Kidney (tissue), 13 donors: ENCODE measurements at regions not wholly inside any gene's neighbourhood (a gene's known extent, or its start where the extent isn't known, plus 50 kb on each side); places are given as distances from the start of the nearest gene placed in this dataset.
"Not testable (repeated sequence)": the region's sequence is repeated elsewhere in the genome, so short reads cannot be mapped to it uniquely, and the experiment has no call there.

ENCODE experiments used
- DNase-seq, 5 donors: peaks; one replicate each; pipeline ENCODE4 v3.0.0-alpha.2; 2013 to 2020
- FAIRE-seq: peaks from 2 replicates; lab custom pipeline; 2012; peaks lifted over from hg19 to GRCh38; lab: Jason Lieb, UNC
- H3K27ac ChIP-seq, 2 donors: one replicate each; pipeline ENCODE4 v1.7.0; 2013; ENCODE audit warnings: low read depth in 2 of 2, low read length in 2 of 2, inconsistent platforms in 1 of 2
- H3K27me3 ChIP-seq: one replicate; pipeline ENCODE4 v1.7.1; 2013; ENCODE audit warnings: low read length, inconsistent platforms; ENCODE audit not compliant: control insufficient read depth, insufficient read depth
- H3K36me3 ChIP-seq, 3 donors: one replicate each; pipeline versions ENCODE4 v1.7.0 to v1.7.1; 2013; ENCODE audit warnings: low read length in 3 of 3, control low read depth in 1 of 3, inconsistent platforms in 1 of 3; ENCODE audit not compliant: insufficient read depth in 3 of 3, control insufficient read depth in 2 of 3
- H3K4me1 ChIP-seq, 3 donors: one replicate each; pipeline versions ENCODE4 v1.7.0 to v1.7.1; 2013; ENCODE audit warnings: low read length in 3 of 3, inconsistent platforms in 1 of 3, low read depth in 1 of 3; ENCODE audit not compliant: control insufficient read depth in 2 of 3, insufficient read depth in 2 of 3
- H3K4me3 ChIP-seq, 3 donors: one replicate each; pipeline versions ENCODE4 v1.7.0 to v1.8.1; 2013; ENCODE audit warnings: low read length in 3 of 3, control low read depth in 1 of 3, inconsistent platforms in 1 of 3
- H3K9ac ChIP-seq, 3 donors: one replicate each; pipeline versions ENCODE4 v1.7.0 to v1.7.1; 2013; ENCODE audit warnings: low read length in 3 of 3, control low read depth in 1 of 3, inconsistent platforms in 1 of 3
- H3K9me3 ChIP-seq, 3 donors: one replicate each; pipeline versions ENCODE4 v1.7.0 to v1.7.1; 2013; ENCODE audit warnings: low read length in 3 of 3, control low read depth in 1 of 3, inconsistent platforms in 1 of 3; ENCODE audit not compliant: control insufficient read depth in 2 of 3, insufficient read depth in 1 of 3
- CTCF ChIP-seq: IDR thresholded peaks from 3 replicates; pipeline ENCODE4 v1.5.1; 2012; ENCODE audit warnings: mild to moderate bottlenecking, moderate library complexity, borderline replicate concordance; ENCODE audit not compliant: insufficient read depth; ENCODE audit errors: extremely low read depth
- intact Hi-C: fragments of 100-400 bp; cut with DNase I; formaldehyde crosslinking; loops from one replicate; pipeline ENCODE4 v1.11.1; 2022
- donor health status: control.
- donor health status: control.
- donor health status: control.
- donor health status: control.
- donor health status: control.
- donor health status: DM: yes; HTN: yes; CAD: no.
- donor health status: Normal renal cell carcinoma (clear cell type).

GRCh38 chr9:30605936-30606335, 1778.5 kb upstream of the ACO1 start:
- Histone ChIP-seq H3K36me3 (no peaks in the 10 kb centered on the region), H3K27ac (no peak overlapping the region), H3K9ac (no peak overlapping the region), H3K4me1 (no peaks in the 10 kb centered on the region), H3K27me3 (no peaks in the 10 kb centered on the region), H3K4me3 (no peak overlapping the region), H3K9me3 (no peaks in the 10 kb centered on the region)
- no peak for DNase-seq
- FAIRE-seq, result no peak
- intact Hi-C loops, result no loop called here
- no peak for TF ChIP-seq CTCF

DNA sequence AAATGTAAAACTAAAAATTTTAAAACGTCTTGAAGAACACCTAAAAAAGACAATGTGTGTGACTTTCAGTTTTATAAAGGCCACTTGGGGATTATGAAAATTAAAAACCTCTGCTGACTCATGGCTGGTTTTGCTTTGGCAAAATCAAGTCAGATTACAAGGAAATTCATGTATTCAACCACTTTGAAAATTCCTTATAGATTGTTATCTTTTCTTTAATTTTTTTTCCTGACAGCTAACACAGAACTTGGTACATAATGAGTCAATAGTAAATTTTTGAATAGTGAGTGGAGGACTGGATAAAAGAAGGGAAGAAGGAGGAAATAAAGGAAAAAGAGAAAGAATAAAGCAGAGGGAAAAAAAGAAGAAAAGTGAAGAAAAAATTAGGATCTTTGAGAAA, 1774.7 kb upstream of the ACO1 start:
- no peak overlapping the region for H3K9ac ChIP-seq
- no peaks in the 10 kb centered on the region for H3K27me3 ChIP-seq
- no peaks in the 10 kb centered on the region for H3K9me3 ChIP-seq
- intact Hi-C loops, result no loop called here
- DNase-seq (no peak), FAIRE-seq (no peak)
- H3K4me3 ChIP-seq, result no peak overlapping the region
- H3K27ac ChIP-seq, result no peak overlapping the region
- no peaks in the 10 kb centered on the region for H3K36me3 ChIP-seq
- no peak for TF ChIP-seq CTCF
- no peaks in the 10 kb centered on the region for H3K4me1 ChIP-seq

DNA sequence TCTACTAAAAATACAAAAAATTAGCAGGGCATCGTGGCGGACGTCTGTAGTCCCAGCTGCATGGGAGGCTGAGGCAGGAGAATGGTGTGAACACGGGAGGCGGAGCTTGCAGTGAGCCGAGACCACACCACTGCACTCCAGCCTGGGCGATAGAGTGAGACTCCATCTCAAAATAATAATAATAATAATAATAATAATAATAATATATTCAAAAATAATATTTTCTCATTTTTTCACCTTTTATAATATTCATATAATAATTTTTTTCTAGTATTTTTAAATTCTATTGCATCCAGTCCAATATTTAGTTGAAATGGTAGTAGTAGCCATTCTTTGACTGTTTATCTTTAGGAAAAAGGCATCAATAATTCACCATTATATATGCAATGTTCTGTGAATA, 1767.7 kb upstream of the ACO1 start:
- H3K27me3 ChIP-seq, H3K27ac ChIP-seq, H3K9me3 ChIP-seq, H3K36me3 ChIP-seq, FAIRE-seq, H3K4me1 ChIP-seq, H3K9ac ChIP-seq, DNase-seq, intact Hi-C loops, H3K4me3 ChIP-seq: not testable (repeated sequence)

DNA sequence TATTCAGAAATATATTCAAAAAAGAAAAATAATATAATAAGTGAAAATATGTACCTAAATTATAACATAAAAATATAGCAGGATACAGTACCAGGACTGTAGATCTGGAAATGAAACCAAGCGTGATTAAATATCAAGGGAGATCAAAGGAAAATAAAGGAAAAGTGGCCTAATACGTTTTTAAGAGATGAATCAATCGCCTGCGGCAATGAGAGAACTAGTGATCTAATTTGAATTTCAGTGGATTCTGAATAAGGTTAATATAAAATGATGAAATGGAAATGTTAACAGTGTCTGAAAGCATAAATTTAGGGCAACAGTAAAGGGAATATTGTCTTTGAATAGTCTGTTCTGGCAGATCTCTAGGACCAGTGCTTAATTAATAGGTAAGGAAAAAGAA, 1761.9 kb upstream of the ACO1 start:
- Histone ChIP-seq H3K36me3 (no peaks in the 10 kb centered on the region), H3K27ac (no peak overlapping the region), H3K4me3 (no peak overlapping the region), H3K4me1 (no peaks in the 10 kb centered on the region), H3K9me3 (no peaks in the 10 kb centered on the region), H3K27me3 (no peaks in the 10 kb centered on the region), H3K9ac (no peak overlapping the region)
- FAIRE-seq (no peak), DNase-seq (no peak)
- no peak for TF ChIP-seq CTCF
- intact Hi-C loops, result no loop called here
